Neutrophil (primary cell): ENCODE measurements at regions not wholly inside any gene's neighbourhood (a gene's known extent, or its start where the extent isn't known, plus 50 kb on each side); places are given as distances from the start of the nearest gene placed in this dataset.

Source experiments
- H3K27ac ChIP-seq: fragments of 200-600 bp; sonication (generic); 2 replicates; pipeline ENCODE4 v1.5.1; 2016; ENCODE audit warnings: mild to moderate bottlenecking, moderate library complexity
- H3K27me3 ChIP-seq: fragments of 200-600 bp; sonication (generic); 2 replicates; pipeline ENCODE4 v1.6.0; 2016; ENCODE audit warnings: mild to moderate bottlenecking
- H3K36me3 ChIP-seq: fragments of 200-600 bp; sonication (generic); 2 replicates; pipeline ENCODE4 v1.5.1; 2017
- H3K4me1 ChIP-seq, 2 experiments: fragments of 200-600 bp in 1 of 2; sonication (generic) in 1 of 2; 1 replicate in 1 of 2; 2 replicates in 1 of 2; pipeline versions ENCODE4 v1.5.1 to v1.6.1; 2013 to 2016; ENCODE audit warnings: low read depth in 1 of 2, low read length in 1 of 2, mild to moderate bottlenecking in 1 of 2, moderate library complexity in 1 of 2; ENCODE audit not compliant: control insufficient read depth in 1 of 2, insufficient read depth in 1 of 2
- H3K4me3 ChIP-seq, 2 experiments: fragments of 200-600 bp in 1 of 2; sonication (generic) in 1 of 2; 1 replicate in 1 of 2; 2 replicates in 1 of 2; pipeline ENCODE4 v1.5.1; 2013 to 2016; ENCODE audit warnings: low read depth in 1 of 2, low read length in 1 of 2, mild to moderate bottlenecking in 1 of 2, moderate library complexity in 1 of 2
- H3K9me3 ChIP-seq: fragments of 200-600 bp; sonication (generic); 2 replicates; pipeline ENCODE4 v1.5.1; 2016
- TF ChIP-seq, protein P1 (sequence below): fragments of 200-600 bp; sonication (generic); IDR thresholded peaks from 2 replicates; pipeline ENCODE4 v1.5.1; 2016; ENCODE audit warnings: antibody characterized with exemption

DNA sequence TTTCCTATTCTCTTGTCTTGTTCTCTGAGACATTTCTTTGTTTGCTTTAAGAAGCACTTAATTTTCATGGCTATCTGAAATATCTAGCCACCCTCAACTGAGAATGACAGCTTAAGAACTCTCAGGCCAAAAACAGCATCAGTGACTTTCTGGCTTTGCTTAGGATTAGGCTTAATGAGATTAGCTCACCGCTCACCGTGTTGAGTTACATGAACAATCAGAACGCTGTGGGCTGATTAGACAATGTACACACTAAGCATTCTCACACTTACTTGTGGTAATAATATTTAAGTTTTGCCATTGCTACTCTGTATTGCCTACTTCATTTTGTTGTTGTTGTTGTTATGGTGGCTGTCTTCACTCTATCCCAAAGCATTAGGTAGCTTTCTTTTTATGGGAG lies 1283.6 kb downstream of the UQCRFS1 start:
- no peaks in the 10 kb centered on the region for H3K9me3 ChIP-seq
- TF ChIP-seq, protein P1, sequence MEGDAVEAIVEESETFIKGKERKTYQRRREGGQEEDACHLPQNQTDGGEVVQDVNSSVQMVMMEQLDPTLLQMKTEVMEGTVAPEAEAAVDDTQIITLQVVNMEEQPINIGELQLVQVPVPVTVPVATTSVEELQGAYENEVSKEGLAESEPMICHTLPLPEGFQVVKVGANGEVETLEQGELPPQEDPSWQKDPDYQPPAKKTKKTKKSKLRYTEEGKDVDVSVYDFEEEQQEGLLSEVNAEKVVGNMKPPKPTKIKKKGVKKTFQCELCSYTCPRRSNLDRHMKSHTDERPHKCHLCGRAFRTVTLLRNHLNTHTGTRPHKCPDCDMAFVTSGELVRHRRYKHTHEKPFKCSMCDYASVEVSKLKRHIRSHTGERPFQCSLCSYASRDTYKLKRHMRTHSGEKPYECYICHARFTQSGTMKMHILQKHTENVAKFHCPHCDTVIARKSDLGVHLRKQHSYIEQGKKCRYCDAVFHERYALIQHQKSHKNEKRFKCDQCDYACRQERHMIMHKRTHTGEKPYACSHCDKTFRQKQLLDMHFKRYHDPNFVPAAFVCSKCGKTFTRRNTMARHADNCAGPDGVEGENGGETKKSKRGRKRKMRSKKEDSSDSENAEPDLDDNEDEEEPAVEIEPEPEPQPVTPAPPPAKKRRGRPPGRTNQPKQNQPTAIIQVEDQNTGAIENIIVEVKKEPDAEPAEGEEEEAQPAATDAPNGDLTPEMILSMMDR: no peak
- H3K27ac ChIP-seq: no peak overlapping the region
- H3K4me1 ChIP-seq: no peaks in the 10 kb centered on the region
- no peaks in the 10 kb centered on the region for H3K27me3 ChIP-seq
- H3K36me3 ChIP-seq: no peaks in the 10 kb centered on the region
- no peak overlapping the region for H3K4me3 ChIP-seq

DNA sequence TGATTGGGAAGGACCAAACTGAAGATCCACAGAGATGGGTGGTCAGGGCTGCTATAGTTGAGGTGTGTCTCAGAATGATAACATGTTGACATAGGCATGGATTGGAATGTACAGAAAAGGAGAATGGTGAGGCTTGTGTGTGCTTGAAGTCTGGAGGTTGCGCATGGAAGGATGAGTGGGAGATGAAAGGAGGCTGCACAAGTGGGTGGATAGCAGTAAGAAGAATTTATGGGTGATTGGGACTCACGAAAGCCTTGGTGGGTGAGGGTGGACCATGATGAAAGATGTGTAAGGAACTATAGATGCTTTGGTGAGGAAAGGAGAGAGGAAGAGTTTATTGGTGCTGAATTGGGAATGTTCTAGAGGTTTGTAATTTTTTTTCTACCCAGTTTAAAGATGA lies 1287.7 kb downstream of the UQCRFS1 start:
- H3K36me3 ChIP-seq: no peaks in the 10 kb centered on the region
- H3K9me3 ChIP-seq: no peaks in the 10 kb centered on the region
- no peaks in the 10 kb centered on the region for H3K4me1 ChIP-seq
- TF ChIP-seq, protein P1: no peak
- H3K27me3 ChIP-seq: no peaks in the 10 kb centered on the region
- H3K27ac ChIP-seq: no peak overlapping the region
- no peak overlapping the region for H3K4me3 ChIP-seq

DNA sequence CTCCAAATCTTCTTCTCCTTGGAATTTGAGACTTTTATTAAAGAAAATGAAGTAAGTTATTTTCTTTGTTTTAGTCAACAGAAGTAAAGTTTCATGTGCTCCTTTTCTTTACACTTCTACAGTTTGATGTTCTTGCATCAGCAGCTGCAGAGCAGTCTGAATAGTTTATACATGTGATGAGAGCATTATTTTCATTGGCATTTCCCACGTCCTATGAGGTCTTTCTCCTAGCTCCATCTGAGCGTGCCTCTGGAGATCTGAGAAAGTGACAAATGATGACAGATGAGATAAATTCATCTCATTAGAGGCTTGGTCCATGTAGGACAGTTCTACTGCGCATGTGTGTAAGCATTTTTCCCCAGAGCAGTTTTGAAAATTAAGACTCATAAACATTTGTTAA lies 1290.0 kb downstream of the UQCRFS1 start:
- Histone ChIP-seq H3K9me3 (no peaks in the 10 kb centered on the region), H3K36me3 (no peaks in the 10 kb centered on the region), H3K27ac (no peak overlapping the region), H3K4me1 (no peaks in the 10 kb centered on the region), H3K27me3 (no peaks in the 10 kb centered on the region), H3K4me3 (no peak overlapping the region)
- TF ChIP-seq, protein P1: no peak

DNA sequence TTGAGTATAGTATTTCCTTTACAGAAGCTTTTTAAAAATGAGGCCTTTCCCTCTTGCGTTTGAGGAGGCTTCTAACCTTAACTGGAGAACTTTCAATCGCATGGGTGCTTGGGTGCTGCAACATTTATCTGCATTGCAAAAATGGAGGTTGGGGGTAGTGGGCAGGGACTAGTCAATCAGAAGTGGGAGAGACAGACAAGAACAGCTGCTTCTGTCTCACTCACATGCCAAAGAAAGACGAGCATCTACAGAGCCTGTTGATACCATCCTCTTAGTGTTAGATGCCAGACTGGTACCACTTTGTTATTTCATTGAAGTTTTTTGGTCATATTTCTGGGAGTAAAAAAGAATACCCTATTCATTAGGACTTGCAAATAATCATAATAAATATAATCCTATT lies 1292.2 kb downstream of the UQCRFS1 start:
- TF ChIP-seq, protein P1: no peak

DNA sequence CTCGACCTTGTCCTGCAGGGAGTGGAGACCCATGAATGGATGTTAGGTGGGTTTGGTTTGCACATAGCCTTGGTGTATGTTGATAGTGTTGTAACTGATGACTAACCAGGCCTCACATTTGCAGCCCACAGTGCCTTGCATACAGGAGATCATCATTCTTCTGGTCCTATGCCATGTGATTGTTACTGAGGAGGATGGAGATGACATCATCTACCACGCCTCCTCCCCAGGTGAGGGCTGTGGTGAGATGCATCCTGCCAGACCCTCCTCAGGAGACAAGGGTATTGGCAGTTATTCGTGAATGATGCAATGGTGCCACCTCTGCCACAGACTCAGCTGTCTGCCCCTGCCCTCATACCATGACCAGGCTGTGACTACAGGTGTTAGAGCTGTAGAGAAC lies 1294.1 kb downstream of the UQCRFS1 start:
- Histone ChIP-seq H3K9me3 (no peaks in the 10 kb centered on the region), H3K27ac (no peak overlapping the region), H3K36me3 (no peaks in the 10 kb centered on the region), H3K4me3 (no peak overlapping the region), H3K27me3 (no peaks in the 10 kb centered on the region), H3K4me1 (no peaks in the 10 kb centered on the region)
- TF ChIP-seq, protein P1: no peak

More for the DNA sequence above, 1292.2 kb downstream of the UQCRFS1 start:
- no peaks in the 10 kb centered on the region for H3K9me3 ChIP-seq
- no peaks in the 10 kb centered on the region for H3K27me3 ChIP-seq
- H3K4me1 ChIP-seq: no peaks in the 10 kb centered on the region
- H3K27ac ChIP-seq: no peak overlapping the region
- no peaks in the 10 kb centered on the region for H3K36me3 ChIP-seq
- H3K4me3 ChIP-seq: no peak overlapping the region
